ENCODE measurements at regions not wholly inside any gene's neighbourhood (a gene's known extent, or its start where the extent isn't known, plus 50 kb on each side); places are given as distances from the start of the nearest gene placed in this dataset.

GRCh38 chr2:8171608-8172007, 510.2 kb upstream of the ID2 start:
- Mint-ChIP-seq H3K4me3 (no peak overlapping the region), H3K9me3 (peaks cover 11% of the 10 kb centered on the region), H3K27me3 (peaks cover 3% of the 10 kb centered on the region), H3K4me1 (ENCODE audit: unreplicated experiment) (peaks cover 30% of the 10 kb centered on the region), H3K36me3 (peaks cover 7% of the 10 kb centered on the region), H3K27ac (no peak overlapping the region)
- no peak for DNase-seq (ENCODE audit: extremely low spot score, unreplicated experiment)
- TF ChIP-seq, protein P1, sequence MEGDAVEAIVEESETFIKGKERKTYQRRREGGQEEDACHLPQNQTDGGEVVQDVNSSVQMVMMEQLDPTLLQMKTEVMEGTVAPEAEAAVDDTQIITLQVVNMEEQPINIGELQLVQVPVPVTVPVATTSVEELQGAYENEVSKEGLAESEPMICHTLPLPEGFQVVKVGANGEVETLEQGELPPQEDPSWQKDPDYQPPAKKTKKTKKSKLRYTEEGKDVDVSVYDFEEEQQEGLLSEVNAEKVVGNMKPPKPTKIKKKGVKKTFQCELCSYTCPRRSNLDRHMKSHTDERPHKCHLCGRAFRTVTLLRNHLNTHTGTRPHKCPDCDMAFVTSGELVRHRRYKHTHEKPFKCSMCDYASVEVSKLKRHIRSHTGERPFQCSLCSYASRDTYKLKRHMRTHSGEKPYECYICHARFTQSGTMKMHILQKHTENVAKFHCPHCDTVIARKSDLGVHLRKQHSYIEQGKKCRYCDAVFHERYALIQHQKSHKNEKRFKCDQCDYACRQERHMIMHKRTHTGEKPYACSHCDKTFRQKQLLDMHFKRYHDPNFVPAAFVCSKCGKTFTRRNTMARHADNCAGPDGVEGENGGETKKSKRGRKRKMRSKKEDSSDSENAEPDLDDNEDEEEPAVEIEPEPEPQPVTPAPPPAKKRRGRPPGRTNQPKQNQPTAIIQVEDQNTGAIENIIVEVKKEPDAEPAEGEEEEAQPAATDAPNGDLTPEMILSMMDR (conservative IDR thresholded peaks at IDR 0.05), result no peak

- peaks cover 11% of the 10 kb centered on the region for H3K9me3 Mint-ChIP-seq
- DNase-seq (ENCODE audit: extremely low spot score, unreplicated experiment), result no peak
- H3K4me1 Mint-ChIP-seq (ENCODE audit: unreplicated experiment), result peaks cover 30% of the 10 kb centered on the region
- peaks cover 3% of the 10 kb centered on the region for H3K27me3 Mint-ChIP-seq
- H3K27ac Mint-ChIP-seq, result no peak overlapping the region
- H3K4me3 Mint-ChIP-seq, result no peak overlapping the region
- H3K36me3 Mint-ChIP-seq, result peaks cover 7% of the 10 kb centered on the region
- TF ChIP-seq, protein P1 (conservative IDR thresholded peaks at IDR 0.05), result no peak
Measured at GRCh38 chr2:8172661-8173060, 509.2 kb upstream of the ID2 start.

GRCh38 chr2:8174641-8175257, 507.1 kb upstream of the ID2 start:
- peaks cover 3% of the 10 kb centered on the region for H3K27me3 Mint-ChIP-seq
- H3K4me3 Mint-ChIP-seq, result no peak overlapping the region
- H3K4me1 Mint-ChIP-seq (ENCODE audit: unreplicated experiment), result peaks cover 21% of the 10 kb centered on the region
- peaks cover 11% of the 10 kb centered on the region for H3K9me3 Mint-ChIP-seq
- TF ChIP-seq, protein P1 (conservative IDR thresholded peaks at IDR 0.05), result no peak
- peaks cover 7% of the 10 kb centered on the region for H3K36me3 Mint-ChIP-seq
- no peak overlapping the region for H3K27ac Mint-ChIP-seq
- no peak for DNase-seq (ENCODE audit: extremely low spot score, unreplicated experiment)

DNA sequence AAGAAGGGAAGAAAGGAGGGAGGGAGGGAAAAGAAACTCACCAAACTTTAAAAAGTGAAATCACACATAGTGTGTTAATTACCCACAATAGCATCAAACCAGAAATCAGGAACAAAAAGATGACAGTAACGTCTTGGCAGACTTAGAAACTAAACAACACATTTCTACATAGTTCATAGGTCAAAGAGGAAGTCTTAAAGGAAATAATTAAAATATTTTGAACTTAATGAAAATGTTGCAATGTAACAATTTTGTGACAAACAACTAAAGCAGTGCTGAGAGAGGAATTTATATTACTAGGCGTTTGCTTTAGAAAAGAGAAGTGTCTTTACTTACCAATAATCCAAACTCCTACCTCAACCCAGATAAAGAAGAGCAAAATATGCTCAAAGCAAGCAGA, 505.0 kb upstream of the ID2 start:
- Mint-ChIP-seq H3K27ac (no peak overlapping the region), H3K4me3 (no peak overlapping the region), H3K4me1 (ENCODE audit: unreplicated experiment) (peaks cover 3% of the 10 kb centered on the region), H3K27me3 (no peaks in the 10 kb centered on the region), H3K9me3 (peaks cover 11% of the 10 kb centered on the region), H3K36me3 (peaks cover 7% of the 10 kb centered on the region)
- DNase-seq (ENCODE audit: extremely low spot score, unreplicated experiment), result no peak
- TF ChIP-seq, protein P1 (conservative IDR thresholded peaks at IDR 0.05), result no peak

DNA sequence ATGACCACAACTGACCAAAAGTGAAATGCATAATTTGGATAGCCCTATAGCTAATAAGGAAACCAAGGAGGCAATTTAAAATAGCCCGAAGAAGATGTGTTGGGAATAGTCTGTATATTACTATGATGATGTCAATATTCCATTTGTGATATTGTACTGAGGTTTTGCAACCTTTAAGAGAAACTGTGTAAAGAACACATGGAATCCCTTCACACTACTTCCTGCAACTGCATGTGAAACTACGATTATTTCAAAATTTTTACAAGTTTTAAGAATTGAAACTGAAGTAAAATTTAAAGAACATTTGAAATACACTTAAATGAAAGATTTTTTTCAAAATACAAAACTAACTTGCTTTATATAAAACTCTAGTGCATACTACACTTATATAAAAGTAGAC, 504.3 kb upstream of the ID2 start:
- TF ChIP-seq, protein P1 (conservative IDR thresholded peaks at IDR 0.05), result no peak
- Mint-ChIP-seq H3K36me3 (peaks cover 7% of the 10 kb centered on the region), H3K4me1 (ENCODE audit: unreplicated experiment) (no peaks in the 10 kb centered on the region), H3K9me3 (peaks cover 10% of the 10 kb centered on the region), H3K27me3 (no peaks in the 10 kb centered on the region), H3K4me3 (no peak overlapping the region), H3K27ac (no peak overlapping the region)
- no peak for DNase-seq (ENCODE audit: extremely low spot score, unreplicated experiment)

GRCh38 chr2:8178911-8179310, 502.9 kb upstream of the ID2 start:
- TF ChIP-seq, protein P1 (conservative IDR thresholded peaks at IDR 0.05), result no peak
- H3K4me3 Mint-ChIP-seq, result no peak overlapping the region
- no peak overlapping the region for H3K27ac Mint-ChIP-seq
- H3K27me3 Mint-ChIP-seq, result no peaks in the 10 kb centered on the region
- peaks cover 5% of the 10 kb centered on the region for H3K9me3 Mint-ChIP-seq
- peaks cover 7% of the 10 kb centered on the region for H3K36me3 Mint-ChIP-seq
- H3K4me1 Mint-ChIP-seq (ENCODE audit: unreplicated experiment), result no peaks in the 10 kb centered on the region
- DNase-seq (ENCODE audit: extremely low spot score, unreplicated experiment), result no peak

Data from type B pancreatic cell (in vitro differentiated cells).